ENCODE measurements at regions not wholly inside any gene's neighbourhood (a gene's known extent, or its start where the extent isn't known, plus 50 kb on each side); places are given as distances from the start of the nearest gene placed in this dataset.

- no peak for TF ChIP-seq CTCF (IDR thresholded peaks at IDR 0.05)
- no peak for TF ChIP-seq POLR2A (IDR thresholded peaks at IDR 0.05)
- TF ChIP-seq POLR2AphosphoS5 (IDR thresholded peaks at IDR 0.05), result no peak
These were observed 51.6 kb downstream of the GLI2 start for GRCh38 chr2:120787111-120787821.
